ENCODE measurements at regions not wholly inside any gene's neighbourhood (a gene's known extent, or its start where the extent isn't known, plus 50 kb on each side); places are given as distances from the start of the nearest gene placed in this dataset.

- TF ChIP-seq SIN3A (IDR thresholded peaks at IDR 0.05; ENCODE audit: borderline replicate concordance, insufficient read depth, low read depth, low read length) (no peak), CTCF (IDR thresholded peaks at IDR 0.05) (no peak), POLR2AphosphoS5 (IDR thresholded peaks at IDR 0.05; ENCODE audit: low read depth, low read length) (no peak), REST (IDR thresholded peaks at IDR 0.05; ENCODE audit: insufficient read depth in 1 of 2, low read depth in 2 of 2, low read length in 1 of 2) (no peak), TCF7L2 (IDR thresholded peaks at IDR 0.05; ENCODE audit: low read depth, low read length) (no peak)
Measured at GRCh38 chr15:87662575-87662974, 594.0 kb downstream of the NTRK3 start.
